ENCODE measurements at regions not wholly inside any gene's neighbourhood (a gene's known extent, or its start where the extent isn't known, plus 50 kb on each side); places are given as distances from the start of the nearest gene placed in this dataset.

DNA sequence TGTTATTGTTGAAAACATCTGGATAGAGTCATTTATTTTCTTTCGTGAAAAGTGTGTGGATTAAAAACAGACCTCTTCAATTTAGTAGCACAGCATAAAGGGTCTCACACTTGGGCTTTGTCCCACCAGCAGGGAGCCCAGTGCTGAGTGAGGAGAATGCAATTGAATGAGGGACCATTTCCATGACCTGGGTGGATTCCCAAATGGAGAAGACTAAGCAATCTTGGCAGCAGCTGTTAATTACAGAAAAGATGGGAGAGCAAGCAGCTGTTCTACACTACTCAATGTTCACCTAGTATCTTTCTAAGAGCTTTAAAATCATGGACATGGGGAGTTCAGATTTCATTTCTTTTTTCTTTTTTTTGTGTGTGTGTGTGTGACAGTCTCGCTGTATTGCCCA is 121.8 kb upstream of the FN1 start:
- H3K4me1 ChIP-seq (ENCODE audit: control insufficient read depth, insufficient read depth, low read length), result no peaks in the 10 kb centered on the region

DNA sequence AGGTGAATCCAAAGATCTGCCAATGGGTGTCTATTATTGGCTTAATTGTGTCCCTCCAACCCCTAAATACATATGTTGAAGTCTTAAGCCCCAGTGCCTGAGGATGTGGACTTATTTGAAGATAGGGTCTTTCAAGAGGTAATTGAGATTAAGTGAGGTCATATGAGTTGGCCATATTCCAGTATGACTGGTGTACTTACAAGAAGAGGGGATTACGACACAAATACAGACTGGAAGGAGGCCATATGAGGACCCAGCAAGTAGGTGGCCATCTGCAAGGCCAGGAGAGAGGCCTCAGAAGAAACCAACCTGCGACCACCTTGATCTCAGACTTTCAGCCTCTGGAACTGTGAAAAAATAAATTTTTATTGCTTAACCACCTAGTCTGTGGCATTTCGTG is 121.1 kb upstream of the FN1 start:
- H3K9me3 ChIP-seq (ENCODE audit: control insufficient read depth, insufficient read depth, low read depth, low read length), result peaks cover 5% of the 10 kb centered on the region; the same call in 1 of the 2 replicates
- H3K27me3 ChIP-seq (ENCODE audit: control insufficient read depth, insufficient read depth, low read length), result no peaks in the 10 kb centered on the region
- H3K4me1 ChIP-seq (ENCODE audit: control insufficient read depth, insufficient read depth, low read length), result no peaks in the 10 kb centered on the region
- no peak overlapping the region for H3K4me3 ChIP-seq (ENCODE audit: low read depth, low read length)
- no peak overlapping the region for H3K27ac ChIP-seq (ENCODE audit: low read depth, low read length)
- H3K36me3 ChIP-seq (ENCODE audit: control insufficient read depth, insufficient read depth, low read length), result no peaks in the 10 kb centered on the region
- no peak overlapping the region for H3K9ac ChIP-seq (ENCODE audit: low read length)

More for the DNA sequence above, 121.8 kb upstream of the FN1 start:
- no peak overlapping the region for H3K9ac ChIP-seq (ENCODE audit: low read length)
- no peak overlapping the region for H3K4me3 ChIP-seq (ENCODE audit: low read depth, low read length)
- no peaks in the 10 kb centered on the region for H3K27me3 ChIP-seq (ENCODE audit: control insufficient read depth, insufficient read depth, low read length)
- no peak overlapping the region for H3K27ac ChIP-seq (ENCODE audit: low read depth, low read length)
- no peaks in the 10 kb centered on the region for H3K36me3 ChIP-seq (ENCODE audit: control insufficient read depth, insufficient read depth, low read length)
- peaks cover 5% of the 10 kb centered on the region; the same call in 1 of the 2 replicates for H3K9me3 ChIP-seq (ENCODE audit: control insufficient read depth, insufficient read depth, low read depth, low read length)

- Histone ChIP-seq H3K9ac (ENCODE audit: low read length) (no peak overlapping the region), H3K4me1 (ENCODE audit: control insufficient read depth, insufficient read depth, low read length) (no peaks in the 10 kb centered on the region), H3K36me3 (ENCODE audit: control insufficient read depth, insufficient read depth, low read length) (no peaks in the 10 kb centered on the region), H3K27me3 (ENCODE audit: control insufficient read depth, insufficient read depth, low read length) (no peaks in the 10 kb centered on the region), H3K27ac (ENCODE audit: low read depth, low read length) (no peak overlapping the region), H3K4me3 (ENCODE audit: low read depth, low read length) (no peak overlapping the region), H3K9me3 (ENCODE audit: control insufficient read depth, insufficient read depth, low read depth, low read length) (no peaks in the 10 kb centered on the region)
These were observed 119.0 kb upstream of the FN1 start for GRCh38 chr2:215554689-215555498.

- Histone ChIP-seq H3K9ac (ENCODE audit: low read length) (no peak overlapping the region), H3K9me3 (ENCODE audit: control insufficient read depth, insufficient read depth, low read depth, low read length) (no peaks in the 10 kb centered on the region), H3K36me3 (ENCODE audit: control insufficient read depth, insufficient read depth, low read length) (no peaks in the 10 kb centered on the region), H3K4me1 (ENCODE audit: control insufficient read depth, insufficient read depth, low read length) (peaks cover 4% of the 10 kb centered on the region), H3K27me3 (ENCODE audit: control insufficient read depth, insufficient read depth, low read length) (no peaks in the 10 kb centered on the region), H3K4me3 (ENCODE audit: low read depth, low read length) (no peak overlapping the region), H3K27ac (ENCODE audit: low read depth, low read length) (no peak overlapping the region)
These were observed 118.1 kb upstream of the FN1 start for GRCh38 chr2:215553946-215554345.

DNA sequence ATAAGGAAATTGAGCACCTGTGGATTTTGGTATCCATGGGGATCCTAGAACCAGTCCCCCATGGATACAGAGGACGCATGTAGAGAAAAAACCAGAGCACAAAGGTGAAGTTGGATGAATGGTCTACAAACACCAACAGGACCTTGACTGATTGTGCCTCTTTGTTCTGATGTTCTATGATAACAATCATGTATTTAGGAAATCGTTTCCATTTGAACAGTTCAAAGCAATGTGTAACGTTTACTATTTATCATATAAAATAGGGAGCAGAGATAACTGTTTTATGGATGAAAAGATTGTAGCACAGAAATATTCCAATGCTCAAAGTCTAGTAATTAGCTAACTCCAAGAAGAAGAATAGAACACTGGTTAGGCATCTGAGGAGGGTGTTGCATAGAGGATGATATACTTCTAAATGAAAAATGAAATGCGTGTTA is 116.3 kb upstream of the FN1 start:
- H3K9ac ChIP-seq (ENCODE audit: low read length), result no peak overlapping the region
- no peaks in the 10 kb centered on the region for H3K27me3 ChIP-seq (ENCODE audit: control insufficient read depth, insufficient read depth, low read length)
- H3K4me3 ChIP-seq (ENCODE audit: low read depth, low read length), result no peak overlapping the region
- no peaks in the 10 kb centered on the region for H3K36me3 ChIP-seq (ENCODE audit: control insufficient read depth, insufficient read depth, low read length)
- peaks cover 13% of the 10 kb centered on the region for H3K4me1 ChIP-seq (ENCODE audit: control insufficient read depth, insufficient read depth, low read length)
- H3K9me3 ChIP-seq (ENCODE audit: control insufficient read depth, insufficient read depth, low read depth, low read length), result no peaks in the 10 kb centered on the region
- H3K27ac ChIP-seq (ENCODE audit: low read depth, low read length), result no peak overlapping the region

- no peak overlapping the region for H3K9ac ChIP-seq (ENCODE audit: low read length)
- H3K4me3 ChIP-seq (ENCODE audit: low read depth, low read length), result no peak overlapping the region
- no peaks in the 10 kb centered on the region for H3K9me3 ChIP-seq (ENCODE audit: control insufficient read depth, insufficient read depth, low read depth, low read length)
- H3K4me1 ChIP-seq (ENCODE audit: control insufficient read depth, insufficient read depth, low read length), result peaks cover 27% of the 10 kb centered on the region
- H3K27me3 ChIP-seq (ENCODE audit: control insufficient read depth, insufficient read depth, low read length), result no peaks in the 10 kb centered on the region
- H3K27ac ChIP-seq (ENCODE audit: low read depth, low read length), result no peak overlapping the region
- no peaks in the 10 kb centered on the region for H3K36me3 ChIP-seq (ENCODE audit: control insufficient read depth, insufficient read depth, low read length)
These were observed 114.5 kb upstream of the FN1 start for GRCh38 chr2:215550331-215550730.

DNA sequence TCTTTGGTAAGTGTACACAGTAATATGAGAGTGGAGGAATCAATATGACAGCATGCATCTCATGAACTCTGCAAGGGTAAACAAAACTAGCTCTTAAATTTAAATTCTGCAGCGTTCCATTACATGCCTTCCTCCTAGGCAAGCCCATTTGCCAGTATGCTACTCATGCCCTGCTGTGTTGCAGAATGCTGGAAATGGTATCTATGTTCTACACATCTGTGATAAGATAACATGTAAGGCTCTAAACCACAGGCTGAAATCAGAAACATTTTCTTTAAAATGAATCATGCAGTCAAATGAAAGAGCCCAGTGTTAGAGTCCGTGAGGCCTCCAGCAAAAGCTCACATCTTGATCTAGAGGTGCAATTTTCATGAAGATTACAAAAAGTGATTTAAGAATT is 112.8 kb upstream of the FN1 start:
- H3K36me3 ChIP-seq (ENCODE audit: control insufficient read depth, insufficient read depth, low read length), result no peaks in the 10 kb centered on the region
- H3K27me3 ChIP-seq (ENCODE audit: control insufficient read depth, insufficient read depth, low read length), result no peaks in the 10 kb centered on the region
- H3K4me1 ChIP-seq (ENCODE audit: control insufficient read depth, insufficient read depth, low read length), result peaks cover 27% of the 10 kb centered on the region
- H3K4me3 ChIP-seq (ENCODE audit: low read depth, low read length), result no peak overlapping the region
- H3K9me3 ChIP-seq (ENCODE audit: control insufficient read depth, insufficient read depth, low read depth, low read length), result no peaks in the 10 kb centered on the region
- no peak overlapping the region for H3K9ac ChIP-seq (ENCODE audit: low read length)
- H3K27ac ChIP-seq (ENCODE audit: low read depth, low read length), result no peak overlapping the region

- H3K4me1 ChIP-seq (ENCODE audit: control insufficient read depth, insufficient read depth, low read length), result peaks cover 18% of the 10 kb centered on the region; the same call in 1 of the 2 replicates
- H3K4me3 ChIP-seq (ENCODE audit: low read depth, low read length), result no peak overlapping the region
- no peak overlapping the region for H3K27ac ChIP-seq (ENCODE audit: low read depth, low read length)
- no peaks in the 10 kb centered on the region for H3K9me3 ChIP-seq (ENCODE audit: control insufficient read depth, insufficient read depth, low read depth, low read length)
- H3K9ac ChIP-seq (ENCODE audit: low read length), result no peak overlapping the region
- no peaks in the 10 kb centered on the region for H3K27me3 ChIP-seq (ENCODE audit: control insufficient read depth, insufficient read depth, low read length)
- no peaks in the 10 kb centered on the region for H3K36me3 ChIP-seq (ENCODE audit: control insufficient read depth, insufficient read depth, low read length)
These were observed 106.8 kb upstream of the FN1 start for GRCh38 chr2:215542690-215543089.

- Histone ChIP-seq H3K4me1 (ENCODE audit: control insufficient read depth, insufficient read depth, low read length) (peaks cover 5% of the 10 kb centered on the region; the same call in 1 of the 2 replicates), H3K36me3 (ENCODE audit: control insufficient read depth, insufficient read depth, low read length) (no peaks in the 10 kb centered on the region), H3K9ac (ENCODE audit: low read length) (no peak overlapping the region), H3K27ac (ENCODE audit: low read depth, low read length) (no peak overlapping the region), H3K27me3 (ENCODE audit: control insufficient read depth, insufficient read depth, low read length) (no peaks in the 10 kb centered on the region), H3K4me3 (ENCODE audit: low read depth, low read length) (no peak overlapping the region), H3K9me3 (ENCODE audit: control insufficient read depth, insufficient read depth, low read depth, low read length) (no peaks in the 10 kb centered on the region)
These were observed 104.8 kb upstream of the FN1 start for GRCh38 chr2:215540658-215541057.

DNA sequence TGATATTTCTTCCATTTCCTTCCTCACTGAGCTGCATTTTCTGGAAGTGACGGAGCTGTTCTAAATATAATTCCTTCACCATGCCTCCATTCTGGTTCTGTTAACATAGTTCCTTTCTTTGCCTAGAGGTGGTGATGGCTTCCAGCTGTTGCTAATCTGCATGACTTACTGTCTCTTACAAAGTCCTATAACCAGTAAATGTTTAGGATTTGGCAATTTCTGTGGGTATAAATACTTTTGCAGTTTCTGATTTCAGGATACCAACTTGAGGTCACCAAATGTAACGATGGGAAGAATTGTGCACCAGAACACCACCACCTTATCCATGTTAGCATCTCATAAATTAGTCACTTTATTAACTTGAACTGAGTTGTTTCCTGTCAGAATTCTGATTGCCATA is 101.7 kb upstream of the FN1 start:
- Histone ChIP-seq H3K9me3 (ENCODE audit: control insufficient read depth, insufficient read depth, low read depth, low read length) (peaks cover 24% of the 10 kb centered on the region), H3K36me3 (ENCODE audit: control insufficient read depth, insufficient read depth, low read length) (no peaks in the 10 kb centered on the region), H3K27ac (ENCODE audit: low read depth, low read length) (no peak overlapping the region), H3K4me1 (ENCODE audit: control insufficient read depth, insufficient read depth, low read length) (peaks cover 5% of the 10 kb centered on the region; the same call in 1 of the 2 replicates), H3K9ac (ENCODE audit: low read length) (no peak overlapping the region), H3K4me3 (ENCODE audit: low read depth, low read length) (no peak overlapping the region), H3K27me3 (ENCODE audit: control insufficient read depth, insufficient read depth, low read length) (no peaks in the 10 kb centered on the region)

GRCh38 chr2:215536510-215536909 is 100.6 kb upstream of the FN1 start:
- Histone ChIP-seq H3K36me3 (ENCODE audit: control insufficient read depth, insufficient read depth, low read length) (no peaks in the 10 kb centered on the region), H3K9ac (ENCODE audit: low read length) (no peak overlapping the region), H3K9me3 (ENCODE audit: control insufficient read depth, insufficient read depth, low read depth, low read length) (peaks cover 24% of the 10 kb centered on the region), H3K4me3 (ENCODE audit: low read depth, low read length) (no peak overlapping the region), H3K27ac (ENCODE audit: low read depth, low read length) (no peak overlapping the region), H3K27me3 (ENCODE audit: control insufficient read depth, insufficient read depth, low read length) (no peaks in the 10 kb centered on the region), H3K4me1 (ENCODE audit: control insufficient read depth, insufficient read depth, low read length) (peaks cover 5% of the 10 kb centered on the region; the same call in 1 of the 2 replicates)

Measured in HUES6 (cell line).